ENCODE measurements at regions not wholly inside any gene's neighbourhood (a gene's known extent, or its start where the extent isn't known, plus 50 kb on each side); places are given as distances from the start of the nearest gene placed in this dataset.

GRCh38 chr7:152504816-152505215, 69.0 kb upstream of the KMT2C start:
- no peak for TF ChIP-seq CTCF (conservative IDR thresholded peaks at IDR 0.05; ENCODE audit: low read depth, low read length)
- intact Hi-C loops (cut with micrococcal nuclease; ENCODE audit: unreplicated experiment) = no loop called here
- ChIA-PET POLR2A (ENCODE audit: low non-redundant PET) (no interaction called here), CTCF (no interaction called here)
- H3K27ac ChIP-seq (ENCODE audit: low read depth, low read length, poor library complexity, severe bottlenecking) = no peak overlapping the region
- no peaks in the 10 kb centered on the region for H3K9me3 ChIP-seq (ENCODE audit: low read depth, low read length, poor library complexity, severe bottlenecking)
- H3K4me1 ChIP-seq (ENCODE audit: insufficient read depth, low read length, poor library complexity, severe bottlenecking) = no peaks in the 10 kb centered on the region
- no peak for DNase-seq (ENCODE audit: low spot score)
- no peaks in the 10 kb centered on the region for H3K27me3 ChIP-seq (replicated peaks; ENCODE audit: insufficient read depth, low read depth, low read length, poor library complexity)
- no peaks in the 10 kb centered on the region for H3K36me3 ChIP-seq (ENCODE audit: insufficient read depth, low read length, poor library complexity, severe bottlenecking)
- no TSS peak for BruUV-seq (replicated peaks)
- H3K4me3 ChIP-seq (ENCODE audit: low read depth, low read length, poor library complexity, severe bottlenecking) = no peak overlapping the region

- no TSS peak for BruUV-seq (replicated peaks)
- intact Hi-C loops (cut with micrococcal nuclease; ENCODE audit: unreplicated experiment) = no loop called here
- H3K36me3 ChIP-seq (ENCODE audit: insufficient read depth, low read length, poor library complexity, severe bottlenecking) = no peaks in the 10 kb centered on the region
Observed at GRCh38 chr7:152504367-152504766, 68.6 kb upstream of the KMT2C start.

GRCh38 chr7:152502813-152503790, 67.3 kb upstream of the KMT2C start:
- Histone ChIP-seq H3K9me3 (ENCODE audit: low read depth, low read length, poor library complexity, severe bottlenecking) (no peaks in the 10 kb centered on the region), H3K4me1 (ENCODE audit: insufficient read depth, low read length, poor library complexity, severe bottlenecking) (no peaks in the 10 kb centered on the region), H3K27ac (ENCODE audit: low read depth, low read length, poor library complexity, severe bottlenecking) (no peak overlapping the region), H3K36me3 (ENCODE audit: insufficient read depth, low read length, poor library complexity, severe bottlenecking) (no peaks in the 10 kb centered on the region), H3K4me3 (ENCODE audit: low read depth, low read length, poor library complexity, severe bottlenecking) (no peak overlapping the region), H3K27me3 (replicated peaks; ENCODE audit: insufficient read depth, low read depth, low read length, poor library complexity) (no peaks in the 10 kb centered on the region)
- intact Hi-C loops (cut with micrococcal nuclease; ENCODE audit: unreplicated experiment) = no loop called here
- no TSS peak for BruUV-seq (replicated peaks)
- CTCF ChIA-PET = interaction anchor here (0.7 kb wide), 1 partner anchor 92 kb away, joined by 3 read pairs; no protein-coding TSS in a partner anchor
- TF ChIP-seq CTCF (conservative IDR thresholded peaks at IDR 0.05; ENCODE audit: low read depth, low read length) = no peak
- no peak for TF ChIP-seq EZH2 (IDR thresholded peaks at IDR 0.05; ENCODE audit: borderline replicate concordance, low read depth, low read length, poor library complexity, severe bottlenecking)
- DNase-seq (ENCODE audit: low spot score) = no peak
- POLR2A ChIA-PET (ENCODE audit: low non-redundant PET) = no interaction called here

More at GRCh38 chr7:152504367-152504766, 68.6 kb upstream of the KMT2C start:
- CTCF ChIA-PET = no interaction called here
- Histone ChIP-seq H3K9me3 (ENCODE audit: low read depth, low read length, poor library complexity, severe bottlenecking) (no peaks in the 10 kb centered on the region), H3K27me3 (replicated peaks; ENCODE audit: insufficient read depth, low read depth, low read length, poor library complexity) (no peaks in the 10 kb centered on the region), H3K4me1 (ENCODE audit: insufficient read depth, low read length, poor library complexity, severe bottlenecking) (no peaks in the 10 kb centered on the region), H3K4me3 (ENCODE audit: low read depth, low read length, poor library complexity, severe bottlenecking) (no peak overlapping the region), H3K27ac (ENCODE audit: low read depth, low read length, poor library complexity, severe bottlenecking) (no peak overlapping the region)
- TF ChIP-seq EZH2 (IDR thresholded peaks at IDR 0.05; ENCODE audit: borderline replicate concordance, low read depth, low read length, poor library complexity, severe bottlenecking) (no peak), CTCF (conservative IDR thresholded peaks at IDR 0.05; ENCODE audit: low read depth, low read length) (no peak)
- POLR2A ChIA-PET (ENCODE audit: low non-redundant PET) = no interaction called here
- no peak for DNase-seq (ENCODE audit: low spot score)
